CD4-positive, alpha-beta T cell (primary cell): ENCODE measurements at regions not wholly inside any gene's neighbourhood (a gene's known extent, or its start where the extent isn't known, plus 50 kb on each side); places are given as distances from the start of the nearest gene placed in this dataset.

Experiments
- ATAC-seq: fragments of 200-7000 bp; cut with Tn5 transposase; one replicate; pipeline ENCODE4 v1.10.0; 2022; ENCODE audit warnings: mild to moderate bottlenecking; ENCODE audit not compliant: poor library complexity
- CTCF ChIA-PET: fragments of 350-600 bp; sonication (Branson Sonifier 250); formaldehyde crosslinking; loops from one replicate; lab custom pipeline; 2021; ENCODE audit warnings: antibody characterized with exemption, inconsistent platforms; lab: Charles Lee
- POLR2A ChIA-PET: fragments of 350-600 bp; sonication (Branson Sonifier 250); formaldehyde crosslinking; loops from one replicate; lab custom pipeline; 2021; ENCODE audit warnings: antibody characterized with exemption, inconsistent platforms; lab: Charles Lee
- DNase-seq, 14 experiments: peaks; one replicate each; pipeline ENCODE4 v3.0.0-alpha.2; 2013 to 2020; ENCODE audit warnings: mixed read lengths in 2 of 14
- H3K27ac ChIP-seq, 2 donors: one replicate each; pipeline versions ENCODE4 v1.5.1 to v1.7.0; 2013; ENCODE audit warnings: low read length in 2 of 2, low read depth in 1 of 2, mild to moderate bottlenecking in 1 of 2
- H3K27me3 ChIP-seq, 2 experiments: 1 replicate in 1 of 2; 2 replicates in 1 of 2; pipeline versions ENCODE4 v1.6.1 to v1.7.0; 2013; ENCODE audit warnings: low read length in 2 of 2, control low read depth in 1 of 2, mild to moderate bottlenecking in 1 of 2, moderate library complexity in 1 of 2; ENCODE audit not compliant: insufficient read depth in 2 of 2, control insufficient read depth in 1 of 2
- H3K36me3 ChIP-seq: one replicate; pipeline ENCODE4 v1.6.1; 2013; ENCODE audit warnings: low read length, control low read depth; ENCODE audit not compliant: insufficient read depth
- H3K4me1 ChIP-seq: one replicate; pipeline ENCODE4 v1.6.1; 2013; ENCODE audit warnings: low read length, control low read depth; ENCODE audit not compliant: insufficient read depth
- H3K4me3 ChIP-seq: one replicate; pipeline ENCODE4 v1.5.1; 2013; ENCODE audit warnings: mild to moderate bottlenecking, low read length, moderate library complexity
- H3K9me3 ChIP-seq, 2 experiments: 1 replicate in 1 of 2; 2 replicates in 1 of 2; pipeline versions ENCODE4 v1.6.1 to v1.7.0; 2013; ENCODE audit warnings: low read length in 2 of 2, mild to moderate bottlenecking in 2 of 2, control low read depth in 1 of 2, moderate library complexity in 1 of 2; ENCODE audit not compliant: control insufficient read depth in 1 of 2, insufficient read depth in 1 of 2
- H3K27ac Mint-ChIP-seq: one replicate; pipeline ENCODE4 v1.8.0; 2020; ENCODE audit warnings: mixed read lengths
- H3K27me3 Mint-ChIP-seq: one replicate; pipeline ENCODE4 v1.8.0; 2021; ENCODE audit warnings: mixed read lengths
- H3K36me3 Mint-ChIP-seq: one replicate; pipeline ENCODE4 v1.8.0; 2021; ENCODE audit warnings: low read depth, mixed read lengths
- H3K4me1 Mint-ChIP-seq: one replicate; pipeline ENCODE4 v1.8.0; 2021; ENCODE audit warnings: low read depth, mixed read lengths
- H3K4me3 Mint-ChIP-seq: one replicate; pipeline ENCODE4 v1.8.0; 2020; ENCODE audit warnings: mild to moderate bottlenecking, mixed read lengths
- H3K9me3 Mint-ChIP-seq: one replicate; pipeline ENCODE4 v1.8.0; 2020; ENCODE audit warnings: mixed read lengths
- intact Hi-C, 2 experiments: fragments of 100-400 bp; cut with DNase I in 1 of 2; cut with micrococcal nuclease in 1 of 2; formaldehyde crosslinking; loops; one replicate each; pipeline versions ENCODE4 v1.15.1 to v1.9.0; 2023 to 2025; cut with DNase I, micrococcal nuclease
- TF ChIP-seq, protein P1 (sequence below): fragments of 200-600 bp; IDR thresholded peaks from one replicate; pipeline ENCODE4 v1.8.0; 2022; ENCODE audit warnings: antibody characterized with exemption, mild to moderate bottlenecking

DNA sequence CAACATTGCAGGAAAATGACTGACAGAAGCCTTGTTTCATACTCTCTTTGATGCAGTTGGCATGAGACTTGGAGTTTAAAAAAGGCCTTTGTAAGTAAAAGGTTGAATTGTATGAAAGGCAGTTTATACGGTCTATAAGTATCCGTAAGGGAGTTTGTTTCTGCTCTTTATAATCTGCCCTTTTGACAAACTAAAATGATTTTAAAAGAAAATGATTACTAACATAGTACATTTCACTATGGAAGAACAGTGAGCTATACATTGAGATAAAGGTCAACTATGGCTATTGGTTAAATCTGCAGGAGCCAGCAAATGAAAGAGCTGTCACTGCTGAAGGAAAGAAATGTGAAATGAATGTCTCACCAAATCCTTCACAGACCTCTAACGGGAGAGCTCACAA lies 296.1 kb upstream of the SLITRK6 start:
- Mint-ChIP-seq H3K4me1 (no peaks in the 10 kb centered on the region), H3K36me3 (no peaks in the 10 kb centered on the region), H3K9me3 (peaks cover 2% of the 10 kb centered on the region), H3K4me3 (no peak overlapping the region), H3K27me3 (no peaks in the 10 kb centered on the region), H3K27ac (no peak overlapping the region)
- Histone ChIP-seq H3K4me3 (no peak overlapping the region), H3K27ac (no peak overlapping the region), H3K36me3 (no peaks in the 10 kb centered on the region), H3K4me1 (no peaks in the 10 kb centered on the region), H3K9me3 (no peaks in the 10 kb centered on the region), H3K27me3 (no peaks in the 10 kb centered on the region)
- no peak for ATAC-seq
- ChIA-PET CTCF (no interaction called here), POLR2A (no interaction called here)
- TF ChIP-seq, protein P1, sequence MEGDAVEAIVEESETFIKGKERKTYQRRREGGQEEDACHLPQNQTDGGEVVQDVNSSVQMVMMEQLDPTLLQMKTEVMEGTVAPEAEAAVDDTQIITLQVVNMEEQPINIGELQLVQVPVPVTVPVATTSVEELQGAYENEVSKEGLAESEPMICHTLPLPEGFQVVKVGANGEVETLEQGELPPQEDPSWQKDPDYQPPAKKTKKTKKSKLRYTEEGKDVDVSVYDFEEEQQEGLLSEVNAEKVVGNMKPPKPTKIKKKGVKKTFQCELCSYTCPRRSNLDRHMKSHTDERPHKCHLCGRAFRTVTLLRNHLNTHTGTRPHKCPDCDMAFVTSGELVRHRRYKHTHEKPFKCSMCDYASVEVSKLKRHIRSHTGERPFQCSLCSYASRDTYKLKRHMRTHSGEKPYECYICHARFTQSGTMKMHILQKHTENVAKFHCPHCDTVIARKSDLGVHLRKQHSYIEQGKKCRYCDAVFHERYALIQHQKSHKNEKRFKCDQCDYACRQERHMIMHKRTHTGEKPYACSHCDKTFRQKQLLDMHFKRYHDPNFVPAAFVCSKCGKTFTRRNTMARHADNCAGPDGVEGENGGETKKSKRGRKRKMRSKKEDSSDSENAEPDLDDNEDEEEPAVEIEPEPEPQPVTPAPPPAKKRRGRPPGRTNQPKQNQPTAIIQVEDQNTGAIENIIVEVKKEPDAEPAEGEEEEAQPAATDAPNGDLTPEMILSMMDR: no peak
- intact Hi-C loops: no loop called here
- no peak for DNase-seq

GRCh38 chr13:86090181-86090580 lies 291.0 kb upstream of the SLITRK6 start:
- H3K4me3 Mint-ChIP-seq: no peak overlapping the region
- no peaks in the 10 kb centered on the region for H3K4me1 Mint-ChIP-seq
- TF ChIP-seq, protein P1: no peak
- ChIA-PET POLR2A (no interaction called here), CTCF (no interaction called here)
- H3K36me3 ChIP-seq: no peaks in the 10 kb centered on the region
- H3K27ac ChIP-seq: no peak overlapping the region
- intact Hi-C loops: no loop called here
- DNase-seq (no peak), ATAC-seq (no peak)
- no peak overlapping the region for H3K4me3 ChIP-seq
- H3K36me3 Mint-ChIP-seq: no peaks in the 10 kb centered on the region
- peaks cover 10% of the 10 kb centered on the region for H3K9me3 Mint-ChIP-seq
- H3K27ac Mint-ChIP-seq: no peak overlapping the region
- H3K9me3 ChIP-seq: no peaks in the 10 kb centered on the region
- H3K27me3 ChIP-seq: no peaks in the 10 kb centered on the region
- H3K4me1 ChIP-seq: no peaks in the 10 kb centered on the region
- H3K27me3 Mint-ChIP-seq: no peaks in the 10 kb centered on the region

GRCh38 chr13:86087244-86087643 lies 288.0 kb upstream of the SLITRK6 start:
- no peak overlapping the region for H3K4me3 ChIP-seq
- POLR2A ChIA-PET: no interaction called here
- Mint-ChIP-seq H3K36me3 (no peaks in the 10 kb centered on the region), H3K9me3 (peaks cover 8% of the 10 kb centered on the region), H3K27ac (no peak overlapping the region), H3K27me3 (no peaks in the 10 kb centered on the region), H3K4me3 (no peak overlapping the region), H3K4me1 (no peaks in the 10 kb centered on the region)
- TF ChIP-seq, protein P1: no peak
- no peaks in the 10 kb centered on the region for H3K27me3 ChIP-seq
- no peaks in the 10 kb centered on the region for H3K4me1 ChIP-seq
- DNase-seq (no peak), ATAC-seq (no peak)
- intact Hi-C loops: no loop called here
- no peak overlapping the region for H3K27ac ChIP-seq
- CTCF ChIA-PET: no interaction called here
- H3K9me3 ChIP-seq: no peaks in the 10 kb centered on the region
- no peaks in the 10 kb centered on the region for H3K36me3 ChIP-seq
